HG02610 (cell line): ENCODE measurements at regions not wholly inside any gene's neighbourhood (a gene's known extent, or its start where the extent isn't known, plus 50 kb on each side); places are given as distances from the start of the nearest gene placed in this dataset.
"Not testable (repeated sequence)": the region's sequence is repeated elsewhere in the genome, so short reads cannot be mapped to it uniquely, and the experiment has no call there.

Experiments
- ATAC-seq: cut with Tn5 transposase; IDR thresholded peaks from one replicate; pipeline ENCODE4 v1.9.1; 2021; ENCODE audit warnings: mild to moderate bottlenecking, moderate library complexity; ENCODE audit not compliant: unreplicated experiment

- no peak for ATAC-seq
Observed at GRCh38 chr2:107688135-107688534, 138.6 kb upstream of the RGPD4 start.

GRCh38 chr2:107693604-107694003 lies 133.1 kb upstream of the RGPD4 start:
- no peak for ATAC-seq

GRCh38 chr2:107694667-107695066 lies 132.0 kb upstream of the RGPD4 start:
- no peak for ATAC-seq

GRCh38 chr2:107697385-107697784 lies 129.3 kb upstream of the RGPD4 start:
- ATAC-seq, result no peak

GRCh38 chr2:107698861-107699260 lies 127.8 kb upstream of the RGPD4 start:
- ATAC-seq, result no peak

- no peak for ATAC-seq
Observed at GRCh38 chr2:107700073-107700472, 126.6 kb upstream of the RGPD4 start.

- no peak for ATAC-seq
Observed at GRCh38 chr2:107711941-107712340, 114.8 kb upstream of the RGPD4 start.

- ATAC-seq, result peak; percentile 86
Observed at GRCh38 chr2:107712857-107713256, 113.8 kb upstream of the RGPD4 start.

- ATAC-seq, result no peak
Observed at GRCh38 chr2:107717661-107718060, 109.0 kb upstream of the RGPD4 start.

GRCh38 chr2:107719141-107719540 lies 107.6 kb upstream of the RGPD4 start:
- ATAC-seq, result no peak

GRCh38 chr2:107719836-107720235 lies 106.9 kb upstream of the RGPD4 start:
- no peak for ATAC-seq

- no peak for ATAC-seq
Observed at GRCh38 chr2:107721178-107721577, 105.5 kb upstream of the RGPD4 start.

GRCh38 chr2:107721586-107721985 lies 105.1 kb upstream of the RGPD4 start:
- ATAC-seq, result no peak

- not testable (repeated sequence) for ATAC-seq
Observed at GRCh38 chr2:107725824-107726223, 100.9 kb upstream of the RGPD4 start.

- ATAC-seq, result no peak
Observed at GRCh38 chr2:107727318-107727717, 99.4 kb upstream of the RGPD4 start.

GRCh38 chr2:107728586-107728985 lies 98.1 kb upstream of the RGPD4 start:
- no peak for ATAC-seq

- ATAC-seq, result no peak
Observed at GRCh38 chr2:107729440-107729839, 97.3 kb upstream of the RGPD4 start.

GRCh38 chr2:107730898-107731297 lies 95.8 kb upstream of the RGPD4 start:
- no peak for ATAC-seq

- no peak for ATAC-seq
Observed at GRCh38 chr2:107731435-107731834, 95.3 kb upstream of the RGPD4 start.

- no peak for ATAC-seq
Observed at GRCh38 chr2:107735201-107735600, 91.5 kb upstream of the RGPD4 start.

- ATAC-seq, result no peak
Observed at GRCh38 chr2:107737756-107738155, 88.9 kb upstream of the RGPD4 start.

- ATAC-seq, result no peak
Observed at GRCh38 chr2:107738266-107738665, 88.4 kb upstream of the RGPD4 start.

GRCh38 chr2:107740300-107740699 lies 86.4 kb upstream of the RGPD4 start:
- no peak for ATAC-seq
